GM21390 (cell line): ENCODE measurements at regions not wholly inside any gene's neighbourhood (a gene's known extent, or its start where the extent isn't known, plus 50 kb on each side); places are given as distances from the start of the nearest gene placed in this dataset.
A peak's percentile ranks its signal among the peaks of the same experiment; 100 is the strongest.
"Not testable (repeated sequence)": the region's sequence is repeated elsewhere in the genome, so short reads cannot be mapped to it uniquely, and the experiment has no call there.

Experiments
- ATAC-seq: cut with Tn5 transposase; IDR thresholded peaks from one replicate; pipeline ENCODE4 v1.9.1; 2021; ENCODE audit not compliant: unreplicated experiment

- ATAC-seq: no peak
Observed at GRCh38 chr6:21333715-21334114, 259.8 kb upstream of the SOX4 start.

GRCh38 chr6:21334651-21335050 lies 258.9 kb upstream of the SOX4 start:
- ATAC-seq: no peak

- no peak for ATAC-seq
Observed at GRCh38 chr6:21335591-21335990, 258.0 kb upstream of the SOX4 start.

- no peak for ATAC-seq
Observed at GRCh38 chr6:21337263-21337662, 256.3 kb upstream of the SOX4 start.

GRCh38 chr6:21340573-21340972 lies 253.0 kb upstream of the SOX4 start:
- ATAC-seq: no peak

- no peak for ATAC-seq
Observed at GRCh38 chr6:21341910-21342309, 251.6 kb upstream of the SOX4 start.

- no peak for ATAC-seq
Observed at GRCh38 chr6:21342501-21342900, 251.1 kb upstream of the SOX4 start.

- ATAC-seq: not testable (repeated sequence)
Observed at GRCh38 chr6:21345704-21346103, 247.8 kb upstream of the SOX4 start.

GRCh38 chr6:21348146-21348503 lies 245.4 kb upstream of the SOX4 start:
- no peak for ATAC-seq

- ATAC-seq: no peak
Observed at GRCh38 chr6:21348504-21349195, 244.9 kb upstream of the SOX4 start.

GRCh38 chr6:21349834-21350233 lies 243.7 kb upstream of the SOX4 start:
- ATAC-seq: no peak

- ATAC-seq: no peak
Observed at GRCh38 chr6:21350926-21351325, 242.6 kb upstream of the SOX4 start.

GRCh38 chr6:21352131-21352530 lies 241.4 kb upstream of the SOX4 start:
- ATAC-seq: no peak

GRCh38 chr6:21354805-21355238 lies 238.7 kb upstream of the SOX4 start:
- ATAC-seq: peak; percentile 45

GRCh38 chr6:21355638-21356037 lies 237.9 kb upstream of the SOX4 start:
- no peak for ATAC-seq

- ATAC-seq: no peak
Observed at GRCh38 chr6:21357262-21357661, 236.3 kb upstream of the SOX4 start.

GRCh38 chr6:21359926-21360325 lies 233.6 kb upstream of the SOX4 start:
- no peak for ATAC-seq

- no peak for ATAC-seq
Observed at GRCh38 chr6:21360336-21360735, 233.2 kb upstream of the SOX4 start.

- ATAC-seq: no peak
Observed at GRCh38 chr6:21367148-21367547, 226.4 kb upstream of the SOX4 start.

- ATAC-seq: no peak
Observed at GRCh38 chr6:21367649-21368154, 225.8 kb upstream of the SOX4 start.

GRCh38 chr6:21371061-21371460 lies 222.5 kb upstream of the SOX4 start:
- ATAC-seq: no peak

- ATAC-seq: no peak
Observed at GRCh38 chr6:21371676-21372171, 221.8 kb upstream of the SOX4 start.
